ENCODE measurements at regions not wholly inside any gene's neighbourhood (a gene's known extent, or its start where the extent isn't known, plus 50 kb on each side); places are given as distances from the start of the nearest gene placed in this dataset.

DNA sequence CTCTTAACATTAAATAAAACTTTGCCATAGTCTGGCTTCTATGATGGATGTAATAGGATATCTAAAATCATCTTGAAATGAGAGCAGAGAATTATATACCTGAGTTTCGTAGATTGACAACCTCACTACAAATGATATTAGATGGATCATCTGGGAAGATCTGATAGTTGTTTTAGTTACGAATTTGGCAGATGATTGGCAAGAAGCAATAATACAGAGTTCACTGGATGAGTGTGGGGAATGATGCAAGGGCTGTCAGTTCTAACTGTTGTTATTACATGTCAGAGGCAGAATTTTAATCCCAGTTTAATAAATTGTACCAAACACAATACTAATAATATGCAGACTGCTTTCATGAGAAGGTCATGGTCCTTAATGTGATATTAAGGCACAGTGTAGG lies 585.2 kb downstream of the TRAM1L1 start:
- TF ChIP-seq, protein P1, sequence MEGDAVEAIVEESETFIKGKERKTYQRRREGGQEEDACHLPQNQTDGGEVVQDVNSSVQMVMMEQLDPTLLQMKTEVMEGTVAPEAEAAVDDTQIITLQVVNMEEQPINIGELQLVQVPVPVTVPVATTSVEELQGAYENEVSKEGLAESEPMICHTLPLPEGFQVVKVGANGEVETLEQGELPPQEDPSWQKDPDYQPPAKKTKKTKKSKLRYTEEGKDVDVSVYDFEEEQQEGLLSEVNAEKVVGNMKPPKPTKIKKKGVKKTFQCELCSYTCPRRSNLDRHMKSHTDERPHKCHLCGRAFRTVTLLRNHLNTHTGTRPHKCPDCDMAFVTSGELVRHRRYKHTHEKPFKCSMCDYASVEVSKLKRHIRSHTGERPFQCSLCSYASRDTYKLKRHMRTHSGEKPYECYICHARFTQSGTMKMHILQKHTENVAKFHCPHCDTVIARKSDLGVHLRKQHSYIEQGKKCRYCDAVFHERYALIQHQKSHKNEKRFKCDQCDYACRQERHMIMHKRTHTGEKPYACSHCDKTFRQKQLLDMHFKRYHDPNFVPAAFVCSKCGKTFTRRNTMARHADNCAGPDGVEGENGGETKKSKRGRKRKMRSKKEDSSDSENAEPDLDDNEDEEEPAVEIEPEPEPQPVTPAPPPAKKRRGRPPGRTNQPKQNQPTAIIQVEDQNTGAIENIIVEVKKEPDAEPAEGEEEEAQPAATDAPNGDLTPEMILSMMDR (conservative IDR thresholded peaks at IDR 0.05; ENCODE audit: low read length) = no peak
- TF ChIP-seq EZH2phosphoT487 (IDR thresholded peaks at IDR 0.05; ENCODE audit: borderline replicate concordance) = no peak
